Mesenteric fat pad (tissue), 1 donor: ENCODE measurements at regions not wholly inside any gene's neighbourhood (a gene's known extent, or its start where the extent isn't known, plus 50 kb on each side); places are given as distances from the start of the nearest gene placed in this dataset.

Experiments used
- DNase-seq: peaks from one replicate; pipeline ENCODE4 v3.0.0-alpha.2; 2020; ENCODE audit warnings: low spot score
- donor health status: DM: yes; HTN: yes; CAD: no.

- DNase-seq, result no peak
Observed at GRCh38 chr16:6309271-6309670, 1023.4 kb upstream of the RBFOX1 start.

DNA sequence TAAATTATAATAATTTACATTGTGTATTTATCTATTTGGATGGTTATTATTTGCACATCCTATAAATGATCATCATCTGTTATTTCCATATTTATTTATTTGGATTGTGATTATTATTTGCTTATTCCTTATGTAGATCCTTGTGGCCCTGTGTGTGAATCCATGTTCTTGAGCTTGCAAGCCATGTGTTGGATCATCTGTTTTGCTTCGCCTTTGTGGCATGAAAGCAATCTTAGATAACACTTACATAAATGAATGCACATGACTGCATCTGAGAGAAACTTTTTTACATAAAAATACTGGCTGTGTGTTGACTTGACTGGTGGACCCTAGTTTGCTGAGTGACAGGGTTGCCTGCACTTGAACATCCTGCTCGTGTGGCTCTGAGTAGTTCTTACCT is 1024.5 kb upstream of the RBFOX1 start:
- no peak for DNase-seq

DNA sequence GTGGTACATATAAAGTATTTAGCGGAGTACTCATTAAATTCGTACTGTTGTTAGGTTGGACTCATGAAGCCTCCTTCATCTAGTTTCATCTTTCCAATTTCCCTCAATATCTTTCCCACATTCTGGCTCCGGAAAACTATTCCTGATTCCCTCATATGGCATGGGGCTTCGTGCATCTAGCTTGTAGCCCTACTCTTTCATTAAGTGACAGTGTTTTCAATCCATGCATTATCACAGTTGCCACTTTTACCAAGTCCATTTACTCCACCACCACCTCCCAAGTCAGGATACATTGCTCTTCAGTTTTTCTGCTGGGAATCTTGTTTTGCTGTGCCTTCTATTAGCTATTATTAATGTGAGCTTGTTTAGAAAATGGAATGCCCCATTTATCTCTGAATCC is 1032.1 kb upstream of the RBFOX1 start:
- no peak for DNase-seq

GRCh38 chr16:6297666-6298410 is 1034.8 kb upstream of the RBFOX1 start:
- no peak for DNase-seq

GRCh38 chr16:6286176-6286575 is 1046.5 kb upstream of the RBFOX1 start:
- DNase-seq, result no peak

- DNase-seq, result no peak
Observed at GRCh38 chr16:6284731-6285130, 1047.9 kb upstream of the RBFOX1 start.

GRCh38 chr16:6281994-6282393 is 1050.7 kb upstream of the RBFOX1 start:
- DNase-seq, result no peak

DNA sequence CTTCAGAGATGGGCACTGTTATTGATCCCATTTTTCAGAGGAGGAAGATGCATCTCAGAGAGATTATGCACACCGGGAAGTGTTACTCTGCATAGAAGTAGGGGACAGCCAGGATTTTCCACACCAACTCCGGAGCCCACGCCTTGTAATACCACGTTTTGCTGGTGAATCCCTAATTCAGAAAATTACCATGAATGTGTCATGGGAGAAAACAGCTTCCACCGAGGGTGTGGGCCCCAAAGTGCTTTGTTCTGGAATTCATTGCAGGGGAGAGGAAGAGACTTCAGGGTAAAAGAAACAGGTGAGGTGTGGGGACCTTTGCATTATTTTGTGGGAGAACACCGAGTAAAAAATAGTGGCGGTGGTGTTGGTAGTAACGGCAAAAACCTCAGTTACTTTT is 1051.4 kb upstream of the RBFOX1 start:
- no peak for DNase-seq

- no peak for DNase-seq
Observed at GRCh38 chr16:6280055-6280454, 1052.6 kb upstream of the RBFOX1 start.

GRCh38 chr16:6279286-6279685 is 1053.4 kb upstream of the RBFOX1 start:
- DNase-seq, result no peak

DNA sequence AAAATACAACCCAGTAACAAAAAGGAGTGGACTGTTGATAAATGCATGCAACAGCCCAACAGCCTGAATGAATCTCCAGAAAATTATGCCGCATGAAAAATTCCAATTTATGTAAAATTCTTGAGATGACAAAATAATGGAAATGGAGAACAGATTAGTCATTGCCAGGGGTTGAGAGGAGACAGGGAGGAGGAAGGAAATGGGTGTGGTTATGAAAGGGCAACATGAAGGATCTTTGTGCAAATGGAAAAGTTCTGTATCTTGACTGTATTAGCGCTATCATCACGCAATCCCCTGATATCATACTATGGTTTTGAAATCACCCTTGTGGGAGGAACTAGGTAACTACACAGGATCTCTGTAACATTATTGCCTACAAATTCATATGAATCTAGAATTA is 1058.3 kb upstream of the RBFOX1 start:
- DNase-seq, result no peak

- no peak for DNase-seq
Observed at GRCh38 chr16:6267682-6268081, 1065.0 kb upstream of the RBFOX1 start.

- DNase-seq, result no peak
Observed at GRCh38 chr16:6266703-6267102, 1065.9 kb upstream of the RBFOX1 start.

DNA sequence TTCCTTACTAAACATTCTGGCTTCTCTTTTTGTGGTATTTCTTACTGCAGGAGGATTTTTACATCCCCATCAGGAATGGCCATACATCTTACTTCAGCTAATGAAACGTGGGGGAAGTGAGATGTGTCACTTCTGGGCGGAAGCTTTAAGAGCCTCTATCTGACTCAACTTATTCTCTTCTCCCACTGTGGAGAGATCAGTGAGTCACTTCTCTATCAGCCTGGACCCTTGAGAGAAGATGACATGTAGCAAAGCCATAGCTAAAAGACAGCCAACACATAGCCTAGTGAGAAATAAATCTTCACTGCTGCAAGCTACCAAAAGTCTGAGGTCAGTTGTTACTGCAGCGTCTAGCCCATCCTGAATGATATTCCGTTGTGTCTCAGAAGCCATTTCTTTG is 1066.7 kb upstream of the RBFOX1 start:
- DNase-seq, result no peak

- no peak for DNase-seq
Observed at GRCh38 chr16:6258056-6258455, 1074.6 kb upstream of the RBFOX1 start.

GRCh38 chr16:6252541-6252940 is 1080.1 kb upstream of the RBFOX1 start:
- no peak for DNase-seq

DNA sequence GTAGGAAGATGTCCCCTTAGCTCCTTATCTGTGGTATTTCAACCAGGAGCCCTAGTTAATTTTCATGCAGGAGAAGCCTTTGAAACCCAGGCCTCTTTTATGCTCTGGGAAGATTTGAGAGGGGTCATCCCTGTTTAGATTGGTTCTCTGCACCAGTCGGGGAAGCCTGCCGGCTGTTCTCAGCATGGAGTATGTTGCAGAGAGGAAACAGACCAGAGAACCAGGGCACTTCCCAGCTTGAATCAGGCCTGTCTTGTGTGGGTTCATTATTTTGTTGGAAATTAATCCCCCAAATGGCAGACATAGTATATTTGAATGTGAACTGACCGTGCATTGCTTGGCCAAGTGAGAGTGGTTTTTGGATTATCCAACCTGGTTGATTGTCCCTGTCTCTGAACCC is 1082.1 kb upstream of the RBFOX1 start:
- DNase-seq, result no peak

- no peak for DNase-seq
Observed at GRCh38 chr16:6249863-6250262, 1082.8 kb upstream of the RBFOX1 start.

DNA sequence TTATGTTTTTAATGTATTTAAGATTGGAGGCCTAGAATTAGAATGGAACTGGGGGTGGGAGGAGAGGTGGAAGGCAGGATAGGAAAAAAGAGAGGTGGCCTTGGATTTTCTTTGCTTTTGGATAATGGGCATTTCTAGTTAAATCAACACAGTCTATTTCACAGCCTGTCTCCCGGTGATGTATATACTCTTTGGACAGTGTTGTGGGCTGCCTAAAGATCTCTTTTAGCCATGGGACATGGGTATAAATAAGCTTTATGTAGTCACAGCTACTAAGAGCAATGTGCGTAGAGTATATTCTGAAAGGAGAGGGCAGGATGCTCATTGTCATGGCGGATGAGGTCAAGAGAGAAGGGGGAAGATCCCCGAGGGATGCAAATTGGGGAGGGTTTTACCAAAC is 1084.4 kb upstream of the RBFOX1 start:
- no peak for DNase-seq

- DNase-seq, result no peak
Observed at GRCh38 chr16:6247775-6248174, 1084.9 kb upstream of the RBFOX1 start.

DNA sequence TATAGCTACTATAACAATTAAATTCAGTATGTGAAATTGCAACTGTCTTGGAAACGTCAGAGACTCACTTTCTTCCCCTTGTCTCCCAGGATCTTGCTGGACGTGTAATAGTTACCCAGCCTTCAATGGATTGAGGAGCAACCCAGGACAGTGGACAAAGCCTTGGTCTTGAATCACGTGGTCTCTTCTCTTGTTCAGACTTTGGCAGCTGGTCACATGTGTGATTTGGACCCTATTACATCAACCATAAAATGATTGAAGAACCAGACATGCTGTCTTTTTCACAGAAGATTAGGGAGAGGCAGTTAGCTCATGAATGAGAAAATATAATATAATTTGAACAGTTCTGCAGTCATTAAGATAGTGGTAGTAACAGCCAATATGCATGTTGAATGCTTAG is 1085.5 kb upstream of the RBFOX1 start:
- no peak for DNase-seq

DNA sequence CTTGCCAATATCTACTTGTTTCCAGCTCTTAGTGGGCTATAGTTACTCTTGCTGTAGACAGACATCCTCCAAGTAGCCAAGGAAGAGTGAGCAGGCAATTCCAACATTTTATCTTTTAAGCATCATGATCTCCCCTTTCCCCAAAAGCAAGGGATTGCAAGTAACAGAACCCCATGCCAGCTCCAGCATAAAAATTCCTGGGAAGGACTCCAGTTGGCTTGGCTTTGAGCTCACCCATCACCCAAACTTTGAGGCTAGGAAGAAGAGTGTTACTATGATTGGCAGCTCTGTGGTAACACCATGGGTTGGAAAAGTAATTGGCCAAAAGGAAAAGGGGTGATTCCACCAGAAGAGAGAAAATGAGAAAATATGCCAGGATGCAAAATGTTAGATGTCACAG is 1086.4 kb upstream of the RBFOX1 start:
- DNase-seq, result no peak

DNA sequence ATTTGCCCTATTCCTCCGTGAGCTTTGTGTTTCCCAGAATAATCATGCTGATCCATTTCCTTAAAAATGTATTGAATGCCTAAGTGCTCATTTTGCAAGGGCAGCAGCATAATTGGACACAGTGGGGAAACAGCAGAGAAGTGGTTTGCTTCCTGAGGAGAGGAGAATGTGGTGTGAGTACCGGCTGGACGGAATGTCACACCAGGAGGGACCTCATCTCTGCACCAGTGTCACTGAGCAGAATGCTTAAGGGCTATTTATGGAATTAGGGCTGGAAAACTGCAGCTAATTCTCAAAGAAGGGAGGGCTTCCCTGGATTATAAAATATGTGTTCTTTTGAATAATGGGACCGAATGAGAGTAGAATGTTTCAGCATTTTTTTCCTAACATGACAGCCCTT is 1100.6 kb upstream of the RBFOX1 start:
- no peak for DNase-seq

GRCh38 chr16:6231398-6231797 is 1101.2 kb upstream of the RBFOX1 start:
- DNase-seq, result no peak
